NOMO-1 (cell line): ENCODE measurements at regions not wholly inside any gene's neighbourhood (a gene's known extent, or its start where the extent isn't known, plus 50 kb on each side); places are given as distances from the start of the nearest gene placed in this dataset.
A peak's percentile ranks its signal among the peaks of the same experiment; 100 is the strongest.
"Not testable (repeated sequence)": the region's sequence is repeated elsewhere in the genome, so short reads cannot be mapped to it uniquely, and the experiment has no call there.

Experiments
- DNase-seq, 2 experiments: peaks; one replicate each; lab custom pipeline; 2025; ENCODE audit not compliant: unreplicated experiment in 2 of 2; lab: John Stamatoyannopoulos, UW

DNA sequence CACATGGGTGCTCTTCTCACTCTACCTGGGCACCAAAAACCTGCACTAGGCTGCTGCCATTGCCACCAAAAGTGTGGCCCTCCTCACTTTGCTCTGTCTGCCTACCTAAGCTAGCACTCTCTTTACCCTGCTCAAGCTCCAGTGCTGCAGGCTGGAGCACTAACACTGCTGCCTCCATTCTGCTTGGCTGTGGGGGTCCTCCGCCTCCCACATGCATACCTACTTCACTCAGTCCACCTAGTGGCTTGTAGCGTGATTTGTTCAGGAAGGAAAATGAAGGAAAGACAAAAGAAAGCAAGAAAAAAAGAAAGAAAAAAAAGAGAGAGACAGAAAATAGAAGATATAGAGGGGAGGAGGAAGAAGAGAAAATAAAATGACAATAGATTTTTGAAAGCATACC lies 1339.4 kb upstream of the CHAC2 start:
- no peak for DNase-seq

DNA sequence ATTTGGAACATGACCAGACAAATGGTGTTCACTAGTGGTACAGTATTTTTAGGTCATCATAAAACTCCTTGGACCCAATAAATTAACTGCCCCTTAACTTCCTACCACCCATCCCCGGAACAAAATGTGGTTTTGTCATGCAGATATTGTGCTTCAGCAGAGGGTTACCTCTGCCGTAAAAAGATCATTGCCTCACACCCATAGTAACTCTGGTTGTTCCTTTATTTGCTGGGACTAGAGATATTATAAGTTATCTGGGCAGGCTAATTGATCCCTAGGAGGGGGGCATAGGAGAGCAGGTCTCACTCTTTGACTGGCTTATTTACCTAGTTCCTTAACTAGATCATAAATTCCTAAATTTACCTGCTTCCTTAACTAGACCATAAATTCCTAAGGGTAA lies 1343.9 kb upstream of the CHAC2 start:
- DNase-seq, result no peak

DNA sequence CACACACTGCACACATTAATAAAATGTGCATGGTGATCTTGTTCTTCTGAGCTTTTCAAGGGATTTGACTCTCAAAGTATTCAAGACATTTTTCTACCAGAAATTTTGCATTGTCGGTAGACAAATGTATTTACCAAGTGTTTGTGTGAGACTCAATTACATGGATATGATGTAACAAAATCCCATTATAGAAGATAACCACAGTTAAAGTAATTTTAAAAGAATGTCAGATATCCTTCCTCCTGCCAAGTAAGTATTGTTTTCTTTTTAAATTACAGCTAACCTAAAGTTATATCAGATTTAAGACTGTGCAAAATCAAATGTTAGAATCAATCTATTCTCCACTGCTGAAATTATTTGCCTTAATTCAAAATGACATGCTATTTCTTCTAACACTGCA lies 1344.5 kb upstream of the CHAC2 start:
- no peak for DNase-seq

DNA sequence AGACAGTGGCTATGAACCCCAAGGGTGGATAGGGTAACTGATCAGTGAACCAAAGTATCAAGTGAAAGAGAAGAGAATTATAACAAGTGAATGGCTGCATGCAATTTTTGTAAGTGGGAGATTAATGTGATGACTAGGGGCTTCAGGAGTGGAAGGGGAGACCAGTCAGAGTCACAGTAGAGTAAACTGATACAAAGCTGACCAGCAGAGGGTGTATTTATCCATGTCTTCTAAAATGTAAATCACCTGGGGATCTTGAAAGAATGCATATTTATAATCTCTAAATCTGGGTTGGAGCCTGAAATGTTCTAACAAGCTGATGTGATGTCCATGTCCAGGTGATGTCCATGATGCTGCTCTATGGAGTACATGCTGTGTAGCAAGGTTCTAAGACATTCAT lies 1351.3 kb upstream of the CHAC2 start:
- no peak for DNase-seq

DNA sequence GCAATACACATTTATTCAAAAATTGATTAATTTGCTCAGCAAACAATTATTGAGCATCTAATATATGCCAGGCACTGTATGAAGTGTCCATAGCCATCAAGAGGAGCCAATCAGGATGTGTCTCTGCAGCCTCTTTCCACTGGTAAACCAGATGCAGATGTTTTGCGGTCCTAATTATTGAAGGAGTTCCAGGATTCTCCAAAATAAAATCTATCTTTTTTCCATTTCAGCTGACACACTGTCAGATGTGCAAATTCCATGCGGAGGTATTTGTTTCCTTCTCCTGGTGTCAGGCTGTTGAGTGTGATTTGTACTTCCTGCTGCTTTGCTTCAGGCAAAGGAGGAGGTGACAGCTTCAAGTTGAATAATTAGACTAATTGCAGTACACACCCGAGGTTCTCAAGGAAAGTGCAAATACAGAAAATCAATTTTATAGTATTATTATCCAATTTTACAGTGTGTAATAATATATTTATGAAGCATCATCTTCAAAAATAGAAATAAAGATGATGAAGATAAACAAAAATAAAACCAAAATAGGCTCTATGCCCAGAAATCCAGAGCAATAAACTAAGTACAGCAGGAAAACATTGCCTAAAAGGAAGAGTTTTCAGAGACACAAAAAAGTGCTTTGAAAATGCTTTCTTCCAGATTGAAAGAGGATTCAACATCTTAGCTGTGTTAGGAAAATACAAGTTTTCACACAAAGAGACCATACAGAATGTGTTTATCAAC lies 1352.9 kb upstream of the CHAC2 start:
- DNase-seq, result no peak

DNA sequence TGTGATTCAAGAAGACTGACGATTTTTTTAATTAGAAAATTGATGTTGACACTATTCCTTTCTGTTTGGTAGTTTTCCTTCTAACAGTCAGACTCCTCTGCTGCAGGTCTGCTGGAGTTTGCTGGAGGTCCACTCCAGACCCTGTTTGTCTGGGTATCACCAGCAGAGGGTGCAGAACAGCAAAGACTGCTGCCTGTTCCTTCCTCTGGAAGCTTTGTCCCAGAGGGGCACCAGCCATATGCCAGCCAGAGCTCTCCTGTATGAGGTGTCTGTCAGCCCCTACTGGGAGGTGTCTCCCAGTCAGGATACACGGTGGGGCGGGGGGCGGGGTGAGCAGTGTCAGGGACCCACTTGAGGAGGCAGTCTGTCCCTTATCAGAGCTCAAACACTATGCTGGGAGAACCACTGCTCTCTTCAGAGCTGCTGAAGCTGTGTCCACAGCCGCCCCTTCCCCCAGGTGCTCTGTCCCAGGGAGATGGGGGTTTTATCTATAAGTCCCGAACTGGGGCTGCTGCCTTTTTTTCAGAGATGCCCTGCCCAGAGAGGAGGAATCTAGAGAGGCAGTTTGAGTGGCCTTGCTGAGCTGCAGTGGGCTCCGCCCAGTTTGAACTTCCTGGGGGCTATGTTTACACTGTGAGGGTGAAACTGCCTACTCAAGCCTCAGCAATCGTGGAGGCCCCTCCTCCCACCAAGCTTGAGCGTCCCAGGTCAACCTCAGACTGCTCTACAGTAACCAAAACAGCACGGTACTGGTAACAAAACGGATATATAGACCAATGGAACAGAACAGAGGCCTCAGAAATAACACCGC lies 1358.1 kb upstream of the CHAC2 start:
- not testable (repeated sequence) for DNase-seq

DNA sequence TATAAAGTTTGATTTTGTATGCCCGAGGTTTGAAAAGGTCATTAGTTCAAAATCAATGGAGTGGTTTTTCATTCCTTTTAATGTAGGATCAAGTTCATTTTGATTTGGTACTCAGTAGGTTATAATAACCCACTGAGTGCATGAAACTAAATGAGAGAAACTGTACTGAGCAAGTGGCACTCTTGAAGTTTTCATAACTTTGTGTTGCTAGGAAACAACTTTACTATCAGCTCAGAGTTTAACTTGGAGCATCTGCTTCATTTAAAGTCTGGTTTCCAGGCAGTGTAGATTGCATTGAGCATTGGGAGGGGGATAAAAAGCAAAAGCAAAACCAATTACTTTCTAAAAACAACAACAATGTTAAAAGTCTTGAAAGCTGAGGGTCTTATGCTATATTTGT lies 1361.6 kb upstream of the CHAC2 start:
- DNase-seq, result no peak

DNA sequence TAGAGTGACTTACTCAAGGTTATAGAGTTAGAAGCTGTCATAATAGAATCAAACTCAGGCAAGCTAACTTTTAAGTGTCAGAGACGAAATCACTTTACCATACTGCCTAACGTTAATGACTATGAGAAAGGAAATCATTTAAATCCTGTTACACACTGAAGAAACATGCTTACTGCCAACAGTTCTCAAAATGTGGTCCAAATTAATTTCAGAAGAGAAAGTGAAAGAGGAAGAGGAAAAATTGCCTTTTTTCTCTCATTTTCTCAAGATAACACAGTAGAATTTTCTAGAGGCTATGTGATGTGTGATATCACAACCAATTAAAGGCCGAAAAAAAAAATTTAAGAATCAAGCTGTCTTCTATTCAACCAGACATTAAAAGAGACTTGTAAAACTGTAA lies 1362.7 kb upstream of the CHAC2 start:
- peak in 1 of 2 experiments; percentile 48 for DNase-seq

DNA sequence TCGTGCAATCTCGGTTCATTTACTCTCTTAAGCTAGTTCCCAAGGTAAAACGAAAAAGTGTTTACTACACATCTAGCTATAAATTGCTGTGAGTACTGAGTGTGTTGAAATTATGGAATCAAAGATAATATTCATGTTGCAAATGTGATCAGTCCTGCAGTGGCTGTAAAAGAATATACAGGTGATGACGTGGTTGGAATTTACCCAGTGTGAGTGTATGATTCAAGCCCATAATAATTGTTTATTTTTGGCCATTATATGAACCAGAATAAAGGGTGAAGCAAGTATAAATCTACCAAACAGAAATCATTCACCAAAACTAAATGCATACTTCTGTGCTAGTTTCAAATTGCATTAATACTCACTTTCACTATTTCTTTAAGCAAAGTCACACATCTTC lies 1363.6 kb upstream of the CHAC2 start:
- no peak for DNase-seq

DNA sequence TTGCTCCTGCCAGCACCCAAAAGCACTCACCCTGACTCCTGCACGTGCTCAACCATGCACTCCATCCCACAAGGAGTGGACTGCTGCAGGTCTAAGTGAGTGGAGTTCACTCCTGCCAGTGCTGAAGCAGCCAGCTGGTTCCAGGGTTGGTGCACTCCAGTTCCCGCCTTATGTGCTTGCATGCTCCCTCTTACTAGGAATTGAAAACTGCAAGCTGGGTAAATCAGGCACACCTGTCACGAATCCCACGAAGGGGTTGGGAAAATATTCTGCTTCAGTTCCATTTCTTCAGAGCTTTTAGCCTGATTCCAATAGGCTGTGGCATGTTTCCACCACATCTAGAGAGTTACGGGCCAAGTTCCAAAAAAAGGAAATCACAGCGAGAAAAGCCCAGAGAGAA lies 1365.5 kb upstream of the CHAC2 start:
- DNase-seq, result no peak

DNA sequence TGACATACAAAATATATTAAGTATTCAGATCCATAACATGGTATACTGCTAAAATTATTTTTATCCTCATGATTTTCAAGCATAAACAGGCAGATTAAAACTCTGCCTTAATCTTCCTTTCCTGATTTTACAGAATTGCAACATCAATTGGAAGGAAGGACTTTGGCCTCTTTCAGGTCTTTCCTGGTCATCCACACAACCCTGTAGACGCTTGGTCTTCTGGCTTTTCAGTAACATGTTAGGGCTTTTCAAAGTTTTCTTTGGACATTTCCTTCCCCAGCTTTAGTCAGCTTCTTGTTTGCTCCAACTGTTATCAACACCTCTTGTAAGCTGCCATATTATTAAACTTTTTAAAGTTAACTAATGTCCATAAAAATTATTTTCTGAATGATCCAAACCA lies 1364.9 kb upstream of the NRXN1 start:
- DNase-seq, result no peak

DNA sequence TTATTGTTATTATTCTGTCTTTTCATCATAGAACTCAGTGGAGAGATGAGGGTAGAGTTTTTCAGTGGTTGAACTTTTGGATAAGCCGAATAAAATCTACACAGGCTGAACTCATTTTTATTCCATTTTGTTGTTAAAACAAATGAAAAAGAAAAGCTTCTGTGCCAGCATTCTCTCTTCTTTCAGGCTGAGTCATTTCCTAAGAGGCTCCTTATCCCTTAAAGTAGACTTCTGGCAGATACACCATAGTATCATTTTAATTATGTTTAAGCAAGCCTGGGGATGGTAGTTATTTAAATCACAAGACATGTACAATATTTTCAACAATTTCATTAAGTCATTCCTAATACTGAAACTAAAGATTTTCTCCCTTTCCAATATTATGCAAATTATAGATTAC lies 1364.0 kb upstream of the NRXN1 start:
- DNase-seq, result no peak

DNA sequence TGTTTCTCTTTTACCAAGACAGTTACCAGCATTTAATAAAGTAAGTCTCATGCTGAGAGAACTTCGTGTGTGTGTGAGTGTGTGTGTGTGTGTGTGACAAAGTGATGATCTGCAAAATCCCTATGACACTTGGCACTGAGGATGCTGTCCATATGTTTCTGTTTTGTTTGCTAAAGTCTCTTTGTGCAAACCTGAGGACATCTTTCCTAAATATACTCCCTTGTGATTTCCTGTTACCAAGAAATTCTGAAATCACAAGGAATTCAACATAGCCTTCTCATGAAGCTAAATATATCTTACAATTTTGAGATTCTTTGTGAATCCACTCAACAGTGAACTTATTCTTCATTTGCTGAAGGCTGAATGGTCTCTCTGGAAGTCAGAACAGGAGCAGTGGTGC lies 1359.7 kb upstream of the NRXN1 start:
- no peak for DNase-seq

DNA sequence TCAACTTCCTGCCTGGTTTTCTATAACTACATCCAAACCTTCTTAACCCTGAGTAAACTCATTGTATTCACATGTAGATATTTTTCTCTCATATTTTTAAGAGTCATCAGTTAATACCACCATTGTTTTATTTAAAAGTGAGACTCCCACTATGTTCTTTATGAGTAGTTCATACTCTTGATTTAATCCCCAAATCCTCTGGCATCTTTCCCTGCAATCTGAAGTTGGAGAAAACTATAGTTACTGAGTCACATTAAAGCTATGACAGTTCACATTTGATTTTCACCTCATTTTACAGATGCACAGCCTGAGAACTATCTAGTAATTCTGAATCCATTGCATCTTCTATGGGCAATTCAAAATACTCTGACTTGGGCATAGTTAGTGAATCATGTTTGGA lies 1358.7 kb upstream of the NRXN1 start:
- no peak for DNase-seq

DNA sequence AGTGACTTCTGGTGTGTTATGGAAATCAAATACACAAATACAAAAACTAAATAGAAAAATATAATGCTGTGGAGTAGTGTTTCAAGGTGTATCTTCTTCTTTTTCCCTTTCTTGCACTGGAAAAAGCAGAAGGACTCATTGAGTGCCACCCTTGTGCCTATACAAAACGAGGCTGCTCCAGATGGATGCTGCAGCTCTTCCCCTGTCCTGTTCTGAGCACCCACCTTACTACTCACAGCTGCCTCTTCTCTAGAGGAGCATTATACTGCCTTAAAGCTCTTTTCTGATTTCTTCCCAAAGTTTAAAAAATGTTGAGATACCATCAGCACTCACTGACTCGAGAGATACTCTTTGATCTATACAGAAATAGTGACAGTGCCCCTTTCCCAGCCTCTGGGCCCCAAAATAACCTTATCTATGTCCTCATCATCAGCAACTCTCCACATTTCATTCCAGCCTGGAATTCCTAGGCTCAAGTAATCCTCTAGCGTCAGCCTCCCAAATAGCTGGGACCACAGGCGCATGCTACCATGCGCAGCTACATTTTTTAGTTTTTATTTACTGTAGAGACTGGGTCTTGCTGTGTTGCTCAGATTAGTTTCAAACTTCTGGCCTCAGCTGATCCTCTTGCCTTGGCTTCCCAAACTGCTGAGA lies 1356.1 kb upstream of the NRXN1 start:
- no peak for DNase-seq

DNA sequence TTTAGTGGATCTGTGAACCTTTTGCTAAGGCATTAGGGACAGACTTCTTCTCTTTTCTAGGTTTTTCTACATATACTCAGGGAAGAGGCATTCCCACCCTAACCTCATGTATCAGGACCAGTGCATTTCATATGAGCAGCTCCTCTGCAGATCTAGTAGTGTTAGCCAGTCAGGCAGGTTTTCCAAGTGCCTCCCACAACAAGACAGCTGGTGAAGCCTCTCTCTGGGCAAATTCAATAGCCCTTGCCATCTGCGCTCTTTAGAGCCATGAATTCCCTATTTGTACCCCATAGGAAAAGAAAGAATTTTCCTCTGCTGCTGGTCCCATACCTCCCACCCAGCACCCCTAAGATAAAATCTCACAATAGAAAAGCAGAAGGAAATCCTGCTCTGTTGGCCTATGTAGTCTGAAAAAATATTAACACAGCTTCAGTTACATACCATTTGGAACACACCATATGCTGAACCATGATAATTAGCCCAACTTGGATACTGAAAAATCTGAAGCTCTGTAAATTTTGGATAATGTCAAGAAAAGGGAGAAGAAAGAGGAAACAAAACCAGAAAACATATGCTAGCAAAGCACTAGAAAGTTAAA lies 1354.6 kb upstream of the NRXN1 start:
- DNase-seq, result no peak

DNA sequence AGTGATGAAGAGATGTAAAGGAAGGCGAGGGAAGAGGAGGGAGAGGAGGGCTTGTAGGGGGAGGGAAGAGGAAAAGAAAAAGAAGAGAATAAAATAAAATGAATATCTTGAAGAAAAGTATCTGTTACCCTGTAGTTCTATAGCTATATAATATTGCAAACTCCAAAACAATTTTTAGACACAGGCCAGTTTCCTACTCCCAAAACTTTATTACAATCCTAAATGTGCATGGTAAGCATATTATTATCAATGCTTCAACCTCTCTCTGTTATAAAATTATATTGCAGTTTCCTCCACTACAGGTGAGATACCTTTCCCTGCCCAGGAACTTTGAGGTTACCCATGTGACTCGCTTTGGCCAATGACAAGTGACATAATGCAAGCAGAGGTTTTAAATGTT lies 1351.6 kb upstream of the NRXN1 start:
- no peak for DNase-seq

DNA sequence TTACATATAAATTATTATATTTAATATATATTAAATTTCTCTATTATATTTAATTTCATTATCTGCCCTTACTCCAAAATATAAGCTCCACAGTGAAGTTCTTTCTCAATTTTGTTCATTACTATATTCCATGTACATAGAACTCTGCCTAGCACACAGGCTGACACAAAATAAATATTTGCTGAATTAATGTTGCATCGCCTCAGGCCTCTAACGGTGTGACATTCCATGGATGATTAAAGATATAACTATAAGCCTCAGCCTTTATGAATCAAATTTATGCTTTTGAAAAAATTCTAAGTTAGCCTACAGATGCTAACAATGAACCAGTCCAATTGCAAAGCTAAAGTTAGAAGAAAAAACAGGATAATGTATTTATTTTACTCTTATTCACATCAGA lies 1337.2 kb upstream of the NRXN1 start:
- no peak for DNase-seq

DNA sequence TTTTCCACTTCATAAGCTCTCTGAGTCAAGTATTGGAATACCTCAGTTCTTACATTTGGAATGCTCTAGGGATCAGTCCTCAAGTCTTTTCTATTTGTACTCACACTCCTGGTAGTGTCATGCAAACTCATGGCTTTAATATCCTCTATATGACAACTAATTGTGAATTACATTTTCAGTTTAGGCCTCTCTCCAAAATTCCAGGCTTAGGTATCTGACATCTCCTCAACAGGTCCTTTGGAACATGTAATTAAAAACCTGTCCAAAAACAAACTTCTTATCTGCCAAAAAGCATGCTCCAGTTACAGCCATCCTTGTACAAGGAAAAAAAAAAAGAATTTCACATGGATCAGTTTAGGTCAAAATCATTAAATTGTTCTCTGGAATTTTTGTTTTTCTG lies 1336.2 kb upstream of the NRXN1 start:
- DNase-seq, result no peak

DNA sequence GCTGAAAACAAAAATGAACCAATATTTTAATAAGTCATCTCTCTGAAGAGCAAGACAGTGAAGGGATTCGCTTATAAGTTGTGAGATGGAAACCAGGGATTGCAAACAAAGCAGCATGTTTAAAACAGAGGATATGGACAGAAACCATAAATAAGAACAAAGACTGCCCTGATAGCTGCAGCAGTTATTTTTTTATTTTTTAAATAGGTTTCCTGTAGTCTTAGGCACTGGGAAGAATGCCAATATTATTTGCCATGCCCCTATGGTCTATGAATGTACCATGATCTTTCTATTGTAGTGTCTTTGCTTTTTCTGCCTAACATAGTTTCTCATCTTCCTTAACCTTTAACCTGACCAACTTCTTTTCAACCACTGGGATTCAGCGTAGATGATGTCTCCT lies 1334.0 kb upstream of the NRXN1 start:
- no peak for DNase-seq

DNA sequence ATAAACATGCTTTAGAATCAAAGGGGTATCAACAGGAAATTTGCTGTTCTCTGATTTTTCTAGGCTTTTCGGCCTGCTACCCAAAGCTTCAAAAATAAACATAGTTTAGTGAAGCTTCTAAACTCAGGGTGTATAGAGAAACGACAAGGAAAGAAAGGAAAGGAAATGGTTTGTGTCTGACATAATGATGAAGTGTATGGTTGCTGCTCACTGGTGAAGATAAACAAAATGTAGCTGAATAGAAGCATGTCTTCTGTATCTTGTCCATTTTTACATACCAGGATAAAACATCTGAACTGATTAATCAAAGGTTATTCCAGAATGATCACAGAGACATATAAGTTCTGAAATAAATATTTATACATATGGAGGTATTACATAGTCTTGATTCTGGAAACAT lies 1324.6 kb upstream of the NRXN1 start:
- no peak for DNase-seq

DNA sequence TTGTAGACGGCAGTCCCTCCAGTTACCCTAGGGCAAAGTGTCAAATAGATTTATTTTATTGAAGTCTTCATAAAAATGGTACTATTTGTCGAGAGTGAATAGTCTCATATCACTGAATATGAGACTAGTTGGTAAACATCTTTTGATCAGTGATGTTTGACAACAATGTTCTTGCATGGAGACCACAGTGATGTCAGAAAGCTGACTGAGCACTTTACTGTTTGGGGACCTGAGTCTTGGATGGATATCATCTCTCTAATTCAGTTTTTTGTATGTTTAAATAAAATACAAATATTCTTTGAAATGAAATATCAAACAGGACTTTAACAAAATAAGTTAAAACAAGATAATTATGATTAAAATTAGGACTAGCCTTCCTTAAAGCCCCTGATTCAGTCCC lies 1315.4 kb upstream of the NRXN1 start:
- DNase-seq, result no peak
